ENCODE measurements at regions not wholly inside any gene's neighbourhood (a gene's known extent, or its start where the extent isn't known, plus 50 kb on each side); places are given as distances from the start of the nearest gene placed in this dataset.

GRCh38 chr10:2745666-2746065 is 321.7 kb upstream of the PFKP start:
- DNase-seq, result no peak
- Mint-ChIP-seq H3K36me3 (ENCODE audit: low read depth) (no peaks in the 10 kb centered on the region), H3K27ac (no peak overlapping the region), H3K4me1 (no peaks in the 10 kb centered on the region), H3K9me3 (no peaks in the 10 kb centered on the region), H3K4me3 (no peak overlapping the region), H3K27me3 (peaks cover 5% of the 10 kb centered on the region)
- CTCF ChIA-PET, result no interaction called here
- POLR2A ChIA-PET, result no interaction called here

GRCh38 chr10:2744547-2745200 is 322.7 kb upstream of the PFKP start:
- H3K4me3 Mint-ChIP-seq, result no peak overlapping the region
- H3K27me3 Mint-ChIP-seq, result peaks cover 5% of the 10 kb centered on the region
- DNase-seq, result no peak
- no peak overlapping the region for H3K27ac Mint-ChIP-seq
- POLR2A ChIA-PET, result no interaction called here
- H3K36me3 Mint-ChIP-seq (ENCODE audit: low read depth), result no peaks in the 10 kb centered on the region
- H3K4me1 Mint-ChIP-seq, result no peaks in the 10 kb centered on the region
- no peaks in the 10 kb centered on the region for H3K9me3 Mint-ChIP-seq
- CTCF ChIA-PET, result no interaction called here

GRCh38 chr10:2734603-2735002 is 332.7 kb upstream of the PFKP start:
- H3K36me3 Mint-ChIP-seq (ENCODE audit: low read depth), result no peaks in the 10 kb centered on the region
- peaks cover 2% of the 10 kb centered on the region for H3K9me3 Mint-ChIP-seq
- H3K4me1 Mint-ChIP-seq, result no peaks in the 10 kb centered on the region
- H3K27ac Mint-ChIP-seq, result no peak overlapping the region
- peaks cover 4% of the 10 kb centered on the region for H3K27me3 Mint-ChIP-seq
- no peak overlapping the region for H3K4me3 Mint-ChIP-seq
- ChIA-PET POLR2A (no interaction called here), CTCF (no interaction called here)
- DNase-seq, result no peak

- Mint-ChIP-seq H3K27me3 (peaks cover 2% of the 10 kb centered on the region), H3K27ac (no peak overlapping the region), H3K4me1 (no peaks in the 10 kb centered on the region), H3K9me3 (peaks cover 2% of the 10 kb centered on the region), H3K4me3 (no peak overlapping the region), H3K36me3 (ENCODE audit: low read depth) (no peaks in the 10 kb centered on the region)
- ChIA-PET CTCF (no interaction called here), POLR2A (no interaction called here)
- DNase-seq, result no peak
Observed at GRCh38 chr10:2733278-2733963, 333.9 kb upstream of the PFKP start.

- CTCF ChIA-PET, result no interaction called here
- POLR2A ChIA-PET, result no interaction called here
Observed at GRCh38 chr10:2731940-2732339, 335.4 kb upstream of the PFKP start.

GRCh38 chr10:2729197-2729596 is 338.2 kb upstream of the PFKP start:
- CTCF ChIA-PET, result no interaction called here
- H3K4me1 Mint-ChIP-seq, result no peaks in the 10 kb centered on the region
- no peak overlapping the region for H3K27ac Mint-ChIP-seq

More at GRCh38 chr10:2731940-2732339, 335.4 kb upstream of the PFKP start:
- Mint-ChIP-seq H3K27ac (no peak overlapping the region), H3K9me3 (peaks cover 2% of the 10 kb centered on the region), H3K36me3 (ENCODE audit: low read depth) (no peaks in the 10 kb centered on the region), H3K27me3 (peaks cover 2% of the 10 kb centered on the region), H3K4me3 (no peak overlapping the region), H3K4me1 (no peaks in the 10 kb centered on the region)
- DNase-seq, result no peak

GRCh38 chr10:2728087-2728486 is 339.3 kb upstream of the PFKP start:
- H3K4me1 Mint-ChIP-seq, result no peaks in the 10 kb centered on the region
- no peak overlapping the region for H3K4me3 Mint-ChIP-seq
- H3K27ac Mint-ChIP-seq, result no peak overlapping the region
- peaks cover 3% of the 10 kb centered on the region for H3K27me3 Mint-ChIP-seq
- POLR2A ChIA-PET, result no interaction called here
- H3K9me3 Mint-ChIP-seq, result peaks cover 2% of the 10 kb centered on the region
- no peak for DNase-seq
- H3K36me3 Mint-ChIP-seq (ENCODE audit: low read depth), result no peaks in the 10 kb centered on the region
- CTCF ChIA-PET, result no interaction called here

More at GRCh38 chr10:2729197-2729596, 338.2 kb upstream of the PFKP start:
- Mint-ChIP-seq H3K9me3 (peaks cover 2% of the 10 kb centered on the region), H3K36me3 (ENCODE audit: low read depth) (no peaks in the 10 kb centered on the region), H3K27me3 (peaks cover 3% of the 10 kb centered on the region), H3K4me3 (no peak overlapping the region)
- POLR2A ChIA-PET, result no interaction called here
- DNase-seq, result no peak

GRCh38 chr10:2716596-2716995 is 350.8 kb upstream of the PFKP start:
- Mint-ChIP-seq H3K36me3 (ENCODE audit: low read depth) (no peaks in the 10 kb centered on the region), H3K27ac (no peak overlapping the region), H3K4me1 (no peaks in the 10 kb centered on the region), H3K4me3 (no peak overlapping the region), H3K27me3 (no peaks in the 10 kb centered on the region), H3K9me3 (no peaks in the 10 kb centered on the region)
- CTCF ChIA-PET, result no interaction called here
- DNase-seq, result no peak
- POLR2A ChIA-PET, result no interaction called here

GRCh38 chr10:2714597-2714996 is 352.8 kb upstream of the PFKP start:
- Mint-ChIP-seq H3K36me3 (ENCODE audit: low read depth) (no peaks in the 10 kb centered on the region), H3K27ac (no peak overlapping the region), H3K4me3 (no peak overlapping the region), H3K27me3 (no peaks in the 10 kb centered on the region), H3K9me3 (no peaks in the 10 kb centered on the region), H3K4me1 (no peaks in the 10 kb centered on the region)
- ChIA-PET POLR2A (no interaction called here), CTCF (interaction anchor here (0.5 kb wide), 1 partner anchor 65 kb away, joined by 4 read pairs; no protein-coding TSS in a partner anchor)
- DNase-seq, result no peak

GRCh38 chr10:2703953-2704352 is 363.4 kb upstream of the PFKP start:
- POLR2A ChIA-PET, result no interaction called here
- Mint-ChIP-seq H3K36me3 (ENCODE audit: low read depth) (no peaks in the 10 kb centered on the region), H3K27me3 (no peaks in the 10 kb centered on the region), H3K27ac (no peak overlapping the region), H3K4me3 (no peak overlapping the region), H3K9me3 (no peaks in the 10 kb centered on the region), H3K4me1 (no peaks in the 10 kb centered on the region)
- CTCF ChIA-PET, result no interaction called here
- no peak for DNase-seq

- H3K27me3 Mint-ChIP-seq, result no peaks in the 10 kb centered on the region
- H3K36me3 Mint-ChIP-seq (ENCODE audit: low read depth), result no peaks in the 10 kb centered on the region
- no peak overlapping the region for H3K27ac Mint-ChIP-seq
- no peak overlapping the region for H3K4me3 Mint-ChIP-seq
- ChIA-PET POLR2A (no interaction called here), CTCF (no interaction called here)
- H3K9me3 Mint-ChIP-seq, result no peaks in the 10 kb centered on the region
- H3K4me1 Mint-ChIP-seq, result no peaks in the 10 kb centered on the region
- DNase-seq, result no peak
Observed at GRCh38 chr10:2701802-2702201, 365.5 kb upstream of the PFKP start.

- ChIA-PET CTCF (no interaction called here), POLR2A (no interaction called here)
- no peaks in the 10 kb centered on the region for H3K9me3 Mint-ChIP-seq
- H3K4me1 Mint-ChIP-seq, result no peaks in the 10 kb centered on the region
- DNase-seq, result no peak
- no peak overlapping the region for H3K27ac Mint-ChIP-seq
- no peaks in the 10 kb centered on the region for H3K27me3 Mint-ChIP-seq
- H3K36me3 Mint-ChIP-seq (ENCODE audit: low read depth), result no peaks in the 10 kb centered on the region
- H3K4me3 Mint-ChIP-seq, result no peak overlapping the region
Observed at GRCh38 chr10:2700626-2701305, 366.6 kb upstream of the PFKP start.

GRCh38 chr10:2688958-2689357 is 378.4 kb upstream of the PFKP start:
- Mint-ChIP-seq H3K4me1 (no peaks in the 10 kb centered on the region), H3K27ac (no peak overlapping the region), H3K4me3 (no peak overlapping the region), H3K9me3 (no peaks in the 10 kb centered on the region), H3K36me3 (ENCODE audit: low read depth) (no peaks in the 10 kb centered on the region), H3K27me3 (no peaks in the 10 kb centered on the region)
- POLR2A ChIA-PET, result no interaction called here
- CTCF ChIA-PET, result no interaction called here
- DNase-seq, result no peak

- ChIA-PET POLR2A (no interaction called here), CTCF (no interaction called here)
- no peaks in the 10 kb centered on the region for H3K27me3 Mint-ChIP-seq
- DNase-seq, result no peak
- no peak overlapping the region for H3K27ac Mint-ChIP-seq
- H3K36me3 Mint-ChIP-seq (ENCODE audit: low read depth), result no peaks in the 10 kb centered on the region
- H3K9me3 Mint-ChIP-seq, result no peaks in the 10 kb centered on the region
- H3K4me1 Mint-ChIP-seq, result no peaks in the 10 kb centered on the region
- H3K4me3 Mint-ChIP-seq, result no peak overlapping the region
Observed at GRCh38 chr10:2686691-2687090, 380.7 kb upstream of the PFKP start.

Data from activated CD4-positive, alpha-beta T cell treated with anti-CD3 and anti-CD28 coated beads, Interleukin-2, amount 10 ng/mL, durations not matched to agents 7 days and 5 days (primary cell).